Esophagus squamous epithelium (tissue), 4 donors: ENCODE measurements at regions not wholly inside any gene's neighbourhood (a gene's known extent, or its start where the extent isn't known, plus 50 kb on each side); places are given as distances from the start of the nearest gene placed in this dataset.

Experiments used
- POLR2A ChIP-seq, 4 donors: fragments of 450-650 bp; IDR thresholded peaks; one replicate each; pipeline ENCODE4 v1.6.1; 2017; ENCODE audit warnings: antibody characterized with exemption in 4 of 4, mild to moderate bottlenecking in 4 of 4, moderate library complexity in 3 of 4
- TF ChIP-seq, protein P1 (sequence below), 6 experiments: fragments of 450-650 bp in 4 of 6; fragments of 200-600 bp in 2 of 6; sonication (generic) in 2 of 6; IDR thresholded peaks; one replicate each; pipeline ENCODE4 v1.5.1; 2016 to 2019; ENCODE audit warnings: antibody characterized with exemption in 6 of 6, mild to moderate bottlenecking in 4 of 6, moderate library complexity in 4 of 6

DNA sequence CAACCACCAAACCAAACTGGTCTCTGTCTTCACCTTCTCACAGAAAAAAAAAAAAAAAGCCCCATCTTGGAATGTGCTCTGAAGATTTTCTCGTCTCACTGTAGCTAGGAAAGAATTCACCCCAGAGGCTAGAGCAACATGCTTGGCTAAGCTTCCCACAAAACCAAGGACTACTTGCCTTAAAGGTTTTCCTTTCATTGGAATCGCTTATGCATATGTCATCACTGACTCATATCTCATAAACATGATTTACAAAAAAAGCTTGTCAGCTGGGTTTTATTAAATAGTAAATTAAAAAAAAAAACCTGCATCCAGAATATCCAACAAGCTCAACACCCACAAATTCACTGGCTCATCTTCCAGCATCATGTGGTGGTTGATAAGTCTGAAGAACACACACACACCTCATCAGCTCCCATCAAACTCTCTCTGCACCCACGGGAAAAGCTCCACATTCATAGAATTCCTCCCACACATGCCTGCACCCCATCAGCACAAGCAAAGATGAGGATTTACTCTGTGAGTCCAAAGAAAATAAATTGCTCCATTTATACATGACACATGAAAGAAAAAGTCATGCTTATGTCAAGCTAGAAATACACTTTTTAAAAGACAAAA lies 182.0 kb upstream of the TRIB2 start:
- TF ChIP-seq POLR2A (IDR thresholded peaks at IDR 0.05) = no peak
- TF ChIP-seq, protein P1, sequence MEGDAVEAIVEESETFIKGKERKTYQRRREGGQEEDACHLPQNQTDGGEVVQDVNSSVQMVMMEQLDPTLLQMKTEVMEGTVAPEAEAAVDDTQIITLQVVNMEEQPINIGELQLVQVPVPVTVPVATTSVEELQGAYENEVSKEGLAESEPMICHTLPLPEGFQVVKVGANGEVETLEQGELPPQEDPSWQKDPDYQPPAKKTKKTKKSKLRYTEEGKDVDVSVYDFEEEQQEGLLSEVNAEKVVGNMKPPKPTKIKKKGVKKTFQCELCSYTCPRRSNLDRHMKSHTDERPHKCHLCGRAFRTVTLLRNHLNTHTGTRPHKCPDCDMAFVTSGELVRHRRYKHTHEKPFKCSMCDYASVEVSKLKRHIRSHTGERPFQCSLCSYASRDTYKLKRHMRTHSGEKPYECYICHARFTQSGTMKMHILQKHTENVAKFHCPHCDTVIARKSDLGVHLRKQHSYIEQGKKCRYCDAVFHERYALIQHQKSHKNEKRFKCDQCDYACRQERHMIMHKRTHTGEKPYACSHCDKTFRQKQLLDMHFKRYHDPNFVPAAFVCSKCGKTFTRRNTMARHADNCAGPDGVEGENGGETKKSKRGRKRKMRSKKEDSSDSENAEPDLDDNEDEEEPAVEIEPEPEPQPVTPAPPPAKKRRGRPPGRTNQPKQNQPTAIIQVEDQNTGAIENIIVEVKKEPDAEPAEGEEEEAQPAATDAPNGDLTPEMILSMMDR (IDR thresholded peaks at IDR 0.05) = no peak
